Heart left ventricle (tissue), 13 donors: ENCODE measurements at regions not wholly inside any gene's neighbourhood (a gene's known extent, or its start where the extent isn't known, plus 50 kb on each side); places are given as distances from the start of the nearest gene placed in this dataset.

ENCODE experiments used
- POLR2A ChIP-seq, 2 donors: fragments of 450-650 bp; IDR thresholded peaks; one replicate each; pipeline ENCODE4 v1.6.1; 2017; ENCODE audit warnings: antibody characterized with exemption in 2 of 2, mild to moderate bottlenecking in 2 of 2, moderate library complexity in 2 of 2
- TF ChIP-seq, protein P1 (sequence below), 12 donors: fragments of 200-600 bp; sonication (generic) in 4 of 12; IDR thresholded peaks; one replicate each; pipeline versions ENCODE4 v1.5.0 to v1.8.0; 2018 to 2022; ENCODE audit warnings: antibody characterized with exemption in 12 of 12, mild to moderate bottlenecking in 5 of 12
- donor health status: ischemic (EF 13 %, LVEDD 7.1; RV severe dilation, severe dysfunction).
- donor health status: DM: no; HTN: yes; CAD: no.
- donor health status: DM: no; HTN: no; CAD: no.
- donor health status: ischemic (EF 25% LVEDD 6.9; RV normal size, moderate dysfunction).
- donor health status: ischemic (EF 25% LVEDD 5.7; RV mildly dilated, moderate dysfunction).
- donor health status: ischemic (EF 35%, LVEDD 5.7; RV mildly dilated, moderate dysfunction).
- donor health status: nonischemic (EF 11% LVEDD 7.7; RV severe dilation, severe dysfunction).
- donor health status: DM: yes; HTN: yes; CAD: no.
- donor health status: PGD.
- donor health status: ischemic (EF 29% LVEDD 5.4; RV normal size, mild dysfunction).
- donor health status: nonischemic (EF 23%, LVEDD 6.1; RV moderate dilation, normal function).

DNA sequence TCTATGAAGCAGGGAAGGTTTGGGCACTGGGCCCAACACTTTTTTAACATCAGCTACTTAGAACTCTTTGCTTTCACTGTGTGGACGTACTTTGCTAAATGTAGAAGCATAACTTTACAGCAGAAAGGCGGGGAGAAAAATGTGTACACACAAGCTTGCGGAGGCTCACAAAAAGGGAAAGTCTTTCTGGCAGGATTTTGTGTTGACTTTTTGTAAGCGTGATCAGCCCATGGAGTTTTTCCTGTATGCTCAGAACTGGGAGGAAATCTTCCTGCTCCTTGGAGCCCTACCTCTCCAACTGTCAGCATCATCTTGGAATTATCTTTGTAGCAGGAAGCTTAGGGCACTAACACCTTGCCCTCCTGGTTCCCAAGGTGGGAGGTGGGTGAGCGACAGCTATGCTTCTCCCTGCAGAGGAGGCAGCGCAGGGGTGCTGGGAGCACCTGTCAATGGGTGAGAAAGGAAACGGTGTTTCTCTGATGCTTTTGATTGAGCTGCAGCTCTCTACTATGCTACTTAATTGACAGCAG lies 321.9 kb downstream of the GADD45G start:
- TF ChIP-seq, protein P1, sequence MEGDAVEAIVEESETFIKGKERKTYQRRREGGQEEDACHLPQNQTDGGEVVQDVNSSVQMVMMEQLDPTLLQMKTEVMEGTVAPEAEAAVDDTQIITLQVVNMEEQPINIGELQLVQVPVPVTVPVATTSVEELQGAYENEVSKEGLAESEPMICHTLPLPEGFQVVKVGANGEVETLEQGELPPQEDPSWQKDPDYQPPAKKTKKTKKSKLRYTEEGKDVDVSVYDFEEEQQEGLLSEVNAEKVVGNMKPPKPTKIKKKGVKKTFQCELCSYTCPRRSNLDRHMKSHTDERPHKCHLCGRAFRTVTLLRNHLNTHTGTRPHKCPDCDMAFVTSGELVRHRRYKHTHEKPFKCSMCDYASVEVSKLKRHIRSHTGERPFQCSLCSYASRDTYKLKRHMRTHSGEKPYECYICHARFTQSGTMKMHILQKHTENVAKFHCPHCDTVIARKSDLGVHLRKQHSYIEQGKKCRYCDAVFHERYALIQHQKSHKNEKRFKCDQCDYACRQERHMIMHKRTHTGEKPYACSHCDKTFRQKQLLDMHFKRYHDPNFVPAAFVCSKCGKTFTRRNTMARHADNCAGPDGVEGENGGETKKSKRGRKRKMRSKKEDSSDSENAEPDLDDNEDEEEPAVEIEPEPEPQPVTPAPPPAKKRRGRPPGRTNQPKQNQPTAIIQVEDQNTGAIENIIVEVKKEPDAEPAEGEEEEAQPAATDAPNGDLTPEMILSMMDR (IDR thresholded peaks at IDR 0.05): no peak
- TF ChIP-seq POLR2A (IDR thresholded peaks at IDR 0.05): no peak
